ENCODE measurements at regions not wholly inside any gene's neighbourhood (a gene's known extent, or its start where the extent isn't known, plus 50 kb on each side); places are given as distances from the start of the nearest gene placed in this dataset.

GRCh38 chr13:44075113-44075512, 195.4 kb downstream of the LACC1 start:
- no peaks in the 10 kb centered on the region for H4K20me1 ChIP-seq
- no peak for TF ChIP-seq Cebpa-rat (IDR thresholded peaks at IDR 0.05)
- no peak overlapping the region for H3K9ac ChIP-seq
- peaks cover 0 to 20% (median 12%) of the 10 kb centered on the region in 11 experiments; a peak in 14 of 22 replicates for H3K9me3 ChIP-seq (replicated peaks in 1 of 11)
- H3K27me3 ChIP-seq, result no peaks in the 10 kb centered on the region
- H3K27ac ChIP-seq, result no peak overlapping the region
- H3K4me1 ChIP-seq, result no peaks in the 10 kb centered on the region
- H3K4me2 ChIP-seq, result no peak overlapping the region
- no peaks in the 10 kb centered on the region for H3K36me3 ChIP-seq
- no peak overlapping the region for H3K4me3 ChIP-seq

- H3K9me3 ChIP-seq (replicated peaks in 1 of 11), result peaks cover 0 to 8% (median 0%) of the 10 kb centered on the region in 11 experiments; a peak in 6 of 22 replicates
- no peaks in the 10 kb centered on the region for H3K4me1 ChIP-seq
- no peaks in the 10 kb centered on the region for H3K36me3 ChIP-seq
- H3K9ac ChIP-seq, result no peak overlapping the region
- no peak overlapping the region for H3K4me3 ChIP-seq
- H3K27me3 ChIP-seq, result no peaks in the 10 kb centered on the region
- H3K27ac ChIP-seq, result no peak overlapping the region
- no peak overlapping the region for H3K4me2 ChIP-seq
- no peaks in the 10 kb centered on the region for H4K20me1 ChIP-seq
- TF ChIP-seq Cebpa-rat (IDR thresholded peaks at IDR 0.05), result no peak
Observed at GRCh38 chr13:44078806-44079376, 199.2 kb downstream of the LACC1 start.

DNA sequence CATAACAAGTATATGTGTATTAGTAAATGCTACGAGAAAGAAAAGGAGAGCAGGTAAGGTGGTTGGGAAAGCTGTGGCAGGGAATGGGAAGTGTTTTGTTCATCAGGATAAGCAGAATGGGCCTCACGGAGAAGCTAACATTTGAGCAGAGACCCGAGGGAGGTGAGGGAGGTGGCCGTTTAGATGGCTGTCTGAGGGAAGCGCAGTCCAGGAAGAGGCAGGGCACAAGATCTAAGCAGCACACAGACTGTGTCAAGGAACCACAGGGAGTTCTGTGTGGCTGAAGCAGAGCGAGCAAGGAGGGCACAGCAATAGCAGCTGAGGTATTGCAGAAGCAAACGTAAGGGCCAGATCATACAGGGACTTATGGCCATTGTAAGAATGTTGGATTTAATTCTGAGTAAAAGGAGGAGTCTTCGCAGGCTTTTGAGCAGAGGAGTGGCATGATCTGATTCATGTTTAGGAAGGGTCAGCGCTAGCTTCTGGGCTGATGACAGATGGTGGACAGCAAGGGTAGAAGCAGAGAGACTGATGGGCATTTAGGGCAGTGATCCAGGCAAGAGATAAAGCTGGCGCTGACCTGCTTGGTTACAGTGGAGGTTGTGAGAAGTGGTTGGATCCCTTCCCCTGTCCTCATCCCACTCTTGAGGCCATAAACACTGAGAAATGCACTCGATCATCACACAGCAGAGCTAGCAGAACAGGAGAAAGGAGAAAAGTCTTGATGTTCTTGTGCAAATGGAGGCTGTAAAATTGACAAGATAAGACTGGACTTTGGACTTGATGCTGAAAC, 199.9 kb downstream of the LACC1 start:
- no peaks in the 10 kb centered on the region for H4K20me1 ChIP-seq
- no peak overlapping the region for H3K9ac ChIP-seq
- H3K27ac ChIP-seq, result no peak overlapping the region
- H3K27me3 ChIP-seq, result no peaks in the 10 kb centered on the region
- H3K36me3 ChIP-seq, result no peaks in the 10 kb centered on the region
- peaks cover 0 to 8% (median 0%) of the 10 kb centered on the region in 11 experiments; a peak in 7 of 22 replicates for H3K9me3 ChIP-seq (replicated peaks in 1 of 11)
- TF ChIP-seq Cebpa-rat (IDR thresholded peaks at IDR 0.05), result no peak
- H3K4me2 ChIP-seq, result no peak overlapping the region
- H3K4me3 ChIP-seq, result no peak overlapping the region
- H3K4me1 ChIP-seq, result no peaks in the 10 kb centered on the region

DNA sequence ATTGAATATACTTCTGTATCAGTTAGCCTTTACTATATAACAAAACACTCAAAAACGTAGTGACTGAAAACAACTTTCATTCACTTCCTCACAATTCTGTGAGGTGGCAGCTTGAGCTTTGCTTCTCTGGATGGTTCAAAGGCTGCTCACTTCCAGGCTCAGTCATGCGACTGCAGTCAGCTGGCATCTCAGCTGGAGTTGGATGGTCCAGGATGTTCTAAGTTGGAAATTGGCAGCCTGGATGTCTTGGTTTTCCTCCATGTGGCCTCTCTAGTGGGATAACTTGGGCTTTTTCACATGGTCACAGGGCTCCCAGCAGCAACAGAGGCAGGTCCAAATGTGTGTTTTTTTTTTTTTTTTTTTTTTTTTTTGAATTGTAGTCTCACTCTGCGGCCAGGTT, 204.4 kb downstream of the LACC1 start:
- Histone ChIP-seq H3K27ac (no peak overlapping the region), H3K9me3 (replicated peaks in 1 of 11) (peaks cover 0 to 30% (median 10%) of the 10 kb centered on the region in 11 experiments; a peak in 13 of 22 replicates), H3K4me1 (peaks cover 3 to 8% (median 4%) of the 10 kb centered on the region in 10 experiments; a peak in 18 of 20 replicates), H3K9ac (no peak overlapping the region), H3K36me3 (no peaks in the 10 kb centered on the region), H3K27me3 (no peaks in the 10 kb centered on the region), H4K20me1 (no peaks in the 10 kb centered on the region), H3K4me3 (no peak overlapping the region), H3K4me2 (no peak overlapping the region)
- TF ChIP-seq Cebpa-rat (IDR thresholded peaks at IDR 0.05), result no peak

DNA sequence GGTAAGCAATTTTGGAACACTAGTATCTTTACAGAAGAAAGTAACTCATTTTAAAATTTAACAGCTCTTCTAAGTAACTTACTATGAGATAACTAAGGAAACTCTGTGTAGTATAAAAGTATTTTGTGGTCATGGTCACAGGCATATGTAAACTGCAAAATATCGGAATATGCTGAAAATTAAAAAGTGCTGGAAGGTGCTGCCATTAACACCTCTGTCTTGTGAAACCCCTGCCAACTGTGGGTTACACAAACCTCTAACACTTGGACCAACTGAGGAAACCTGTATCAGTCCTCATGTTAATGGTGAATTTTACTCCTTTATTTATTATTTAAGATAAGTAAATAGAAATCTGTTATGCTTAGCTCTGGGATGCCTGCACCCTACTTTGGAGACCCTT, 206.7 kb downstream of the LACC1 start:
- Histone ChIP-seq H3K4me3 (no peak overlapping the region), H3K4me1 (peaks cover 7 to 25% (median 10%) of the 10 kb centered on the region in 10 experiments; a peak in 19 of 20 replicates), H4K20me1 (no peaks in the 10 kb centered on the region), H3K4me2 (no peak overlapping the region), H3K36me3 (no peaks in the 10 kb centered on the region), H3K9ac (no peak overlapping the region), H3K27ac (no peak overlapping the region), H3K27me3 (no peaks in the 10 kb centered on the region), H3K9me3 (replicated peaks in 1 of 11) (peaks cover 4 to 35% (median 19%) of the 10 kb centered on the region in 11 experiments; a peak in 16 of 22 replicates)
- TF ChIP-seq Cebpa-rat (IDR thresholded peaks at IDR 0.05), result no peak

- TF ChIP-seq Cebpa-rat (IDR thresholded peaks at IDR 0.05), result no peak
- peaks cover 6 to 32% (median 19%) of the 10 kb centered on the region in 11 experiments; a peak in 17 of 22 replicates for H3K9me3 ChIP-seq (replicated peaks in 1 of 11)
- peaks cover 7 to 38% (median 12%) of the 10 kb centered on the region in 10 experiments; a peak in 19 of 20 replicates for H3K4me1 ChIP-seq
- H3K36me3 ChIP-seq, result no peaks in the 10 kb centered on the region
- H3K4me2 ChIP-seq, result peak overlapping the region in 2 of 11 experiments; percentile 1 to 14; a peak in 2 of 22 replicates
- no peak overlapping the region for H3K27ac ChIP-seq
- no peaks in the 10 kb centered on the region for H3K27me3 ChIP-seq
- H3K4me3 ChIP-seq, result no peak overlapping the region
- H3K9ac ChIP-seq, result no peak overlapping the region
- no peaks in the 10 kb centered on the region for H4K20me1 ChIP-seq
Observed at GRCh38 chr13:44088411-44088810, 208.7 kb downstream of the LACC1 start.

DNA sequence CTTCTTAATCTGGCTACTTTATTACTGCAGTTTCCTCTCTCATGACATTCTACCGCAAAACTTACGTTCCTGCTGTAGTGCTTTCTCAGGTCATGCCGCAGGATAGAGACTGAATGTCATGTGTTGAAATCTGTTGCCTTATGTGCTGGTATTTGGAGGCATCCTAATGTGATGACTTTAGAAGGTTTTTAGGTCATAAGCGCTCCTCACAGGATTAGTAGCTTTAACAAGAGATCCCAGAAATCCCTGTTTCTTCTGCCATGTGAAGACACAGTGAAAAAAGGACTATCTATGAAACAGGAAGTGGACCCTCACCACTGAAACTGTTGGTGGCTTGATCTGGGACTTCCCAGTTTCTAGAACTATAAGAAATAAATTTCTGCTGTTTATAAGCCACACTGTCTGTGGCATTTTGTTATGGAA, 209.3 kb downstream of the LACC1 start:
- Histone ChIP-seq H3K27ac (peak overlapping the region in 1 of 11 experiments; percentile 8; a peak in 1 of 22 replicates), H3K4me2 (peak overlapping the region in 10 of 11 experiments; percentile 2 to 54 (median 18); a peak in 11 of 22 replicates), H3K4me1 (peaks cover 7 to 38% (median 12%) of the 10 kb centered on the region in 10 experiments; a peak in 19 of 20 replicates), H3K27me3 (no peaks in the 10 kb centered on the region), H3K9me3 (replicated peaks in 1 of 11) (peaks cover 6 to 32% (median 19%) of the 10 kb centered on the region in 11 experiments; a peak in 17 of 22 replicates), H3K9ac (no peak overlapping the region), H4K20me1 (no peaks in the 10 kb centered on the region), H3K4me3 (no peak overlapping the region), H3K36me3 (no peaks in the 10 kb centered on the region)
- no peak for TF ChIP-seq Cebpa-rat (IDR thresholded peaks at IDR 0.05)

DNA sequence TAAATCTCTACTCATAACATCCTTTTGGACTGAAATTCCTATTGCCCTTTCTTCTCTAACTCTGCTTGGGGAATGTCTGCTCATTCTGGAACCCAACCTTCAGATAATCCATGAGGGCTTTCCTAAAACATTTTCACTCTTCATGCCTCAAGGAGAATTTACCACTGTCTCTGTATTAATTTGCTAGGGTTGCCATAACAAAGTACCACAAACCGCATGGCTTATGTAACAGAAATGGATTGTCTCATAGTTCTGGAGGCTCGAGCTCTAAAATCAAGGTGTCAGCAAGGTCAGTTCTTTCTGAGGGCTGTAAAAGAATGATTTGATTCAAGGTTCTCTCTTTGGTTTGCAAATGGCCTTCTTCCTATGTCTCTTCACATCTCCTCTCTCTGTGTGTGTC, 209.7 kb downstream of the LACC1 start:
- H3K4me3 ChIP-seq, result no peak overlapping the region
- H3K27me3 ChIP-seq, result no peaks in the 10 kb centered on the region
- H3K36me3 ChIP-seq, result no peaks in the 10 kb centered on the region
- peak overlapping the region in 10 of 11 experiments; percentile 2 to 54 (median 18); a peak in 12 of 22 replicates for H3K4me2 ChIP-seq
- H3K9ac ChIP-seq, result no peak overlapping the region
- TF ChIP-seq Cebpa-rat (IDR thresholded peaks at IDR 0.05), result no peak
- H3K27ac ChIP-seq, result peak overlapping the region in 1 of 11 experiments; percentile 8; a peak in 1 of 22 replicates
- peaks cover 6 to 32% (median 19%) of the 10 kb centered on the region in 11 experiments; a peak in 17 of 22 replicates for H3K9me3 ChIP-seq (replicated peaks in 1 of 11)
- H4K20me1 ChIP-seq, result no peaks in the 10 kb centered on the region
- peaks cover 7 to 38% (median 12%) of the 10 kb centered on the region in 10 experiments; a peak in 19 of 20 replicates for H3K4me1 ChIP-seq
